ENCODE measurements at regions not wholly inside any gene's neighbourhood (a gene's known extent, or its start where the extent isn't known, plus 50 kb on each side); places are given as distances from the start of the nearest gene placed in this dataset.

DNA sequence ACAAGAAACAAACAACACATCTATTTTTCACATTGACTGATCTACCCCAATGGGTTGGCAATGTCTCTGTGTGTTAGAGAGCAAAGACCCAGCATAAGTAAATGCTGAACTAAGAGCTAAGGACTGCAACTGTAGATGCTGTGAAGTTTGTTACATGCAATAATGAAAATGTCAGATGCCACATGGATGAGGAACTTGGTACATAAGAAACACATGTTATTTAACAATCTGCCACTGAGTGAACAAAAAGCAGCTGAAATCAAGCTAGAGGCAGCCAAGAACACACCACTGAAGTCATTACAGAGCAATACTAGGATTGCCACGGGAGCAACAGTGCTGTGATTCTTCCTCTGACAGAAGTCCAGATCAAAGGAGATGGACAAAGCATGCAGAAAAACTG lies 389.4 kb downstream of the CDH2 start:
- TF ChIP-seq, protein P1, sequence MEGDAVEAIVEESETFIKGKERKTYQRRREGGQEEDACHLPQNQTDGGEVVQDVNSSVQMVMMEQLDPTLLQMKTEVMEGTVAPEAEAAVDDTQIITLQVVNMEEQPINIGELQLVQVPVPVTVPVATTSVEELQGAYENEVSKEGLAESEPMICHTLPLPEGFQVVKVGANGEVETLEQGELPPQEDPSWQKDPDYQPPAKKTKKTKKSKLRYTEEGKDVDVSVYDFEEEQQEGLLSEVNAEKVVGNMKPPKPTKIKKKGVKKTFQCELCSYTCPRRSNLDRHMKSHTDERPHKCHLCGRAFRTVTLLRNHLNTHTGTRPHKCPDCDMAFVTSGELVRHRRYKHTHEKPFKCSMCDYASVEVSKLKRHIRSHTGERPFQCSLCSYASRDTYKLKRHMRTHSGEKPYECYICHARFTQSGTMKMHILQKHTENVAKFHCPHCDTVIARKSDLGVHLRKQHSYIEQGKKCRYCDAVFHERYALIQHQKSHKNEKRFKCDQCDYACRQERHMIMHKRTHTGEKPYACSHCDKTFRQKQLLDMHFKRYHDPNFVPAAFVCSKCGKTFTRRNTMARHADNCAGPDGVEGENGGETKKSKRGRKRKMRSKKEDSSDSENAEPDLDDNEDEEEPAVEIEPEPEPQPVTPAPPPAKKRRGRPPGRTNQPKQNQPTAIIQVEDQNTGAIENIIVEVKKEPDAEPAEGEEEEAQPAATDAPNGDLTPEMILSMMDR (IDR thresholded peaks at IDR 0.05): no peak
- TF ChIP-seq POLR2A (IDR thresholded peaks at IDR 0.05): no peak
